ENCODE measurements at regions not wholly inside any gene's neighbourhood (a gene's known extent, or its start where the extent isn't known, plus 50 kb on each side); places are given as distances from the start of the nearest gene placed in this dataset.
A peak's percentile ranks its signal among the peaks of the same experiment; 100 is the strongest.

DNA sequence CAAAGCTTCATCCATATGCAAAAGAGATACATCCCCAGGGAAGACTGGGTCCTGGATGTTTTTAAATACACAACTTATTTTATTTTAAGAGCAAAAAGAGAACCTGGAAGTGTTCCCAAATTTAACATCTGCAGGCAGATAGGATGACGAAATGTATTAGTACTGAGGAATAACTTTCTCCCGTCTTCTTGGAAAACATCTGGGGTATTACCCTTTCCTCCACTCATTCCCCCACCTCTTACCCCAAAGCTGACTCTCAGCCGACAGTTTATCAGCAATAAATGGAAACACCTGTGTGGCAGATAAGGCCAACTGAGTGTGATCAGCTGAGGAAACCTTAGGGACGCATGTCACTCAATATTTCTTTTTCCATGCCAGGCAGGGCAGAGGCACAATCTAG lies 435.6 kb upstream of the NPVF start:
- Histone ChIP-seq H3K36me3 (ENCODE audit: control insufficient read depth in 2 of 2, insufficient read depth in 2 of 2, low read length in 1 of 2) (no peaks in the 10 kb centered on the region), H3K27ac (ENCODE audit: low read depth in 2 of 2, low read length in 1 of 2) (peak overlapping the region; percentile 39 to 55), H3K4me3 (ENCODE audit: low read depth in 1 of 2, low read length in 2 of 2) (no peak overlapping the region), H3K9me3 (ENCODE audit: control insufficient read depth in 2 of 2, insufficient read depth in 1 of 2, low read depth in 1 of 2, low read length in 1 of 2) (no peaks in the 10 kb centered on the region), H3K4me1 (ENCODE audit: control insufficient read depth in 2 of 2, insufficient read depth in 2 of 2, low read length in 1 of 2) (no peaks in the 10 kb centered on the region), H3K27me3 (ENCODE audit: control insufficient read depth in 1 of 2, insufficient read depth in 2 of 2, low read length in 2 of 2) (no peaks in the 10 kb centered on the region)
- 31 to 34% methylated on average over 4 of the region's 4 CpGs for WGBS, 2 donors

GRCh38 chr7:25664593-25664992 lies 436.3 kb upstream of the NPVF start:
- Histone ChIP-seq H3K4me1 (ENCODE audit: control insufficient read depth in 2 of 2, insufficient read depth in 2 of 2, low read length in 1 of 2) (no peaks in the 10 kb centered on the region), H3K9me3 (ENCODE audit: control insufficient read depth in 2 of 2, insufficient read depth in 1 of 2, low read depth in 1 of 2, low read length in 1 of 2) (no peaks in the 10 kb centered on the region), H3K4me3 (ENCODE audit: low read depth in 1 of 2, low read length in 2 of 2) (no peak overlapping the region), H3K27me3 (ENCODE audit: control insufficient read depth in 1 of 2, insufficient read depth in 2 of 2, low read length in 2 of 2) (no peaks in the 10 kb centered on the region), H3K27ac (ENCODE audit: low read depth in 2 of 2, low read length in 1 of 2) (no peak overlapping the region), H3K36me3 (ENCODE audit: control insufficient read depth in 2 of 2, insufficient read depth in 2 of 2, low read length in 1 of 2) (no peaks in the 10 kb centered on the region)
- 42 to 45% methylated on average over 2 of the region's 2 CpGs for WGBS, 2 donors

GRCh38 chr7:25665374-25665773 lies 437.1 kb upstream of the NPVF start:
- H3K27me3 ChIP-seq (ENCODE audit: control insufficient read depth in 1 of 2, insufficient read depth in 2 of 2, low read length in 2 of 2) = no peaks in the 10 kb centered on the region
- H3K4me1 ChIP-seq (ENCODE audit: control insufficient read depth in 2 of 2, insufficient read depth in 2 of 2, low read length in 1 of 2) = no peaks in the 10 kb centered on the region
- no peaks in the 10 kb centered on the region for H3K36me3 ChIP-seq (ENCODE audit: control insufficient read depth in 2 of 2, insufficient read depth in 2 of 2, low read length in 1 of 2)
- H3K9me3 ChIP-seq (ENCODE audit: control insufficient read depth in 2 of 2, insufficient read depth in 1 of 2, low read depth in 1 of 2, low read length in 1 of 2) = no peaks in the 10 kb centered on the region
- no peak overlapping the region for H3K27ac ChIP-seq (ENCODE audit: low read depth in 2 of 2, low read length in 1 of 2)
- 40 to 65% methylated on average over 4 of the region's 4 CpGs for WGBS, 2 donors
- H3K4me3 ChIP-seq (ENCODE audit: low read depth in 1 of 2, low read length in 2 of 2) = no peak overlapping the region

DNA sequence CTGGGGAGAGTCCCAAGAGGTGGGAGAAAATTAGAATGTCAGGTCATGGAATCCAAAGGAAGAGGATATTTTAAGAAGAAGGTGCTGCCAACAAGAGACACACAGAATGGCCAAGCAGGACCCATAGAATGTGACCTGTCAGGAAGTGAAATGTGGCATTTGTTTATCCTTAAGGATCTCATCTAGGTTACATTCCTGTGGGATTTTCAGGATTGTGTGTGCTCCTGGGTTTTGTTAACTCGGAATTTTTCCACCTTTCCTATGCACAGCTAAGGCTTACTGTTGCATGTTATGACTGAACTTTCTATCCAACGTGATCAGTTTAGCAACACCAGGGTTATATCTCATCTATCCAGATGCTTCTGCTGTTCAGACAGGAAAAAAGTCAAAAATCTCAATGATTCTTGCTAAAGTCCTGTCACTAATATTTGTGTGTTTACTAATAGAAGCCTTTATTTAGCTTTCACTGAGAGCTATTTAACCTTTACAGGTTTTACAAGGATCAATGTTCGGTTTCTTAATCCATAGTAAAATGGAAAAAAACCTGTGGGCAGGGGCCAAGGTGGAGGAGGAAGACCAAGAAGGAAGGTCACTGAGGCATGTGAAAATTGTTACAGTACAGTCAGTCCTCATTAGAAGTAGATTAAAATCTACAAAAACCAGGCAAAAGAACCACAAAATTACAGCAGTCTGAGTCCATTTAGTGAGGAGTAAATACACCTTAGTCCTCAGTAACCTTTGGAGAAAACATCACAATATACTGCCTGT lies 437.8 kb upstream of the NPVF start:
- H3K4me3 ChIP-seq (ENCODE audit: low read depth in 1 of 2, low read length in 2 of 2) = no peak overlapping the region
- H3K36me3 ChIP-seq (ENCODE audit: control insufficient read depth in 2 of 2, insufficient read depth in 2 of 2, low read length in 1 of 2) = no peaks in the 10 kb centered on the region
- H3K27ac ChIP-seq (ENCODE audit: low read depth in 2 of 2, low read length in 1 of 2) = no peak overlapping the region
- no peaks in the 10 kb centered on the region for H3K9me3 ChIP-seq (ENCODE audit: control insufficient read depth in 2 of 2, insufficient read depth in 1 of 2, low read depth in 1 of 2, low read length in 1 of 2)
- 58 to 69% methylated on average over 3 of the region's 3 CpGs for WGBS, 2 donors
- H3K27me3 ChIP-seq (ENCODE audit: control insufficient read depth in 1 of 2, insufficient read depth in 2 of 2, low read length in 2 of 2) = no peaks in the 10 kb centered on the region
- H3K4me1 ChIP-seq (ENCODE audit: control insufficient read depth in 2 of 2, insufficient read depth in 2 of 2, low read length in 1 of 2) = no peaks in the 10 kb centered on the region

GRCh38 chr7:25666671-25667060 lies 438.4 kb upstream of the NPVF start:
- Histone ChIP-seq H3K9me3 (ENCODE audit: control insufficient read depth in 2 of 2, insufficient read depth in 1 of 2, low read depth in 1 of 2, low read length in 1 of 2) (no peaks in the 10 kb centered on the region), H3K4me3 (ENCODE audit: low read depth in 1 of 2, low read length in 2 of 2) (no peak overlapping the region), H3K27me3 (ENCODE audit: control insufficient read depth in 1 of 2, insufficient read depth in 2 of 2, low read length in 2 of 2) (no peaks in the 10 kb centered on the region), H3K4me1 (ENCODE audit: control insufficient read depth in 2 of 2, insufficient read depth in 2 of 2, low read length in 1 of 2) (no peaks in the 10 kb centered on the region), H3K36me3 (ENCODE audit: control insufficient read depth in 2 of 2, insufficient read depth in 2 of 2, low read length in 1 of 2) (no peaks in the 10 kb centered on the region), H3K27ac (ENCODE audit: low read depth in 2 of 2, low read length in 1 of 2) (no peak overlapping the region)
- 82 to 85% methylated on average over 2 of the region's 2 CpGs for WGBS, 2 donors

- H3K27ac ChIP-seq (ENCODE audit: low read depth in 2 of 2, low read length in 1 of 2) = peak overlapping the region; percentile 10 to 20
- WGBS, 2 donors = 74 to 77% methylated on average over 4 of the region's 4 CpGs
- no peaks in the 10 kb centered on the region for H3K36me3 ChIP-seq (ENCODE audit: control insufficient read depth in 2 of 2, insufficient read depth in 2 of 2, low read length in 1 of 2)
- no peaks in the 10 kb centered on the region for H3K27me3 ChIP-seq (ENCODE audit: control insufficient read depth in 1 of 2, insufficient read depth in 2 of 2, low read length in 2 of 2)
- H3K4me3 ChIP-seq (ENCODE audit: low read depth in 1 of 2, low read length in 2 of 2) = no peak overlapping the region
- no peaks in the 10 kb centered on the region for H3K9me3 ChIP-seq (ENCODE audit: control insufficient read depth in 2 of 2, insufficient read depth in 1 of 2, low read depth in 1 of 2, low read length in 1 of 2)
- H3K4me1 ChIP-seq (ENCODE audit: control insufficient read depth in 2 of 2, insufficient read depth in 2 of 2, low read length in 1 of 2) = no peaks in the 10 kb centered on the region
Measured at GRCh38 chr7:25669281-25669781, 441.0 kb upstream of the NPVF start.

GRCh38 chr7:25669961-25670841 lies 441.9 kb upstream of the NPVF start:
- peak overlapping the region; percentile 10 to 76 for H3K27ac ChIP-seq (ENCODE audit: low read depth in 2 of 2, low read length in 1 of 2)
- no peaks in the 10 kb centered on the region for H3K27me3 ChIP-seq (ENCODE audit: control insufficient read depth in 1 of 2, insufficient read depth in 2 of 2, low read length in 2 of 2)
- no peaks in the 10 kb centered on the region for H3K9me3 ChIP-seq (ENCODE audit: control insufficient read depth in 2 of 2, insufficient read depth in 1 of 2, low read depth in 1 of 2, low read length in 1 of 2)
- 27 to 32% methylated on average over 13 of the region's 13 CpGs for WGBS, 2 donors
- no peaks in the 10 kb centered on the region for H3K4me1 ChIP-seq (ENCODE audit: control insufficient read depth in 2 of 2, insufficient read depth in 2 of 2, low read length in 1 of 2)
- no peaks in the 10 kb centered on the region for H3K36me3 ChIP-seq (ENCODE audit: control insufficient read depth in 2 of 2, insufficient read depth in 2 of 2, low read length in 1 of 2)
- H3K4me3 ChIP-seq (ENCODE audit: low read depth in 1 of 2, low read length in 2 of 2) = no peak overlapping the region

- Histone ChIP-seq H3K4me1 (ENCODE audit: control insufficient read depth in 2 of 2, insufficient read depth in 2 of 2, low read length in 1 of 2) (no peaks in the 10 kb centered on the region), H3K9me3 (ENCODE audit: control insufficient read depth in 2 of 2, insufficient read depth in 1 of 2, low read depth in 1 of 2, low read length in 1 of 2) (no peaks in the 10 kb centered on the region), H3K36me3 (ENCODE audit: control insufficient read depth in 2 of 2, insufficient read depth in 2 of 2, low read length in 1 of 2) (no peaks in the 10 kb centered on the region), H3K27ac (ENCODE audit: low read depth in 2 of 2, low read length in 1 of 2) (peak overlapping the region in 1 of 2 donors; percentile 48), H3K4me3 (ENCODE audit: low read depth in 1 of 2, low read length in 2 of 2) (no peak overlapping the region), H3K27me3 (ENCODE audit: control insufficient read depth in 1 of 2, insufficient read depth in 2 of 2, low read length in 2 of 2) (no peaks in the 10 kb centered on the region)
- 65 to 69% methylated on average over 10 of the region's 10 CpGs for WGBS, 2 donors
Measured at GRCh38 chr7:25671111-25671510, 442.8 kb upstream of the NPVF start.

- no peaks in the 10 kb centered on the region for H3K4me1 ChIP-seq (ENCODE audit: control insufficient read depth in 2 of 2, insufficient read depth in 2 of 2, low read length in 1 of 2)
- no peak overlapping the region for H3K27ac ChIP-seq (ENCODE audit: low read depth in 2 of 2, low read length in 1 of 2)
- no peak overlapping the region for H3K4me3 ChIP-seq (ENCODE audit: low read depth in 1 of 2, low read length in 2 of 2)
- H3K9me3 ChIP-seq (ENCODE audit: control insufficient read depth in 2 of 2, insufficient read depth in 1 of 2, low read depth in 1 of 2, low read length in 1 of 2) = no peaks in the 10 kb centered on the region
- WGBS, 2 donors = 64 to 74% methylated on average over 5 of the region's 5 CpGs
- no peaks in the 10 kb centered on the region for H3K27me3 ChIP-seq (ENCODE audit: control insufficient read depth in 1 of 2, insufficient read depth in 2 of 2, low read length in 2 of 2)
- no peaks in the 10 kb centered on the region for H3K36me3 ChIP-seq (ENCODE audit: control insufficient read depth in 2 of 2, insufficient read depth in 2 of 2, low read length in 1 of 2)
Measured at GRCh38 chr7:25672496-25672895, 444.2 kb upstream of the NPVF start.

All from esophagus (tissue), 2 donors.